ENCODE measurements at regions not wholly inside any gene's neighbourhood (a gene's known extent, or its start where the extent isn't known, plus 50 kb on each side); places are given as distances from the start of the nearest gene placed in this dataset.

DNA sequence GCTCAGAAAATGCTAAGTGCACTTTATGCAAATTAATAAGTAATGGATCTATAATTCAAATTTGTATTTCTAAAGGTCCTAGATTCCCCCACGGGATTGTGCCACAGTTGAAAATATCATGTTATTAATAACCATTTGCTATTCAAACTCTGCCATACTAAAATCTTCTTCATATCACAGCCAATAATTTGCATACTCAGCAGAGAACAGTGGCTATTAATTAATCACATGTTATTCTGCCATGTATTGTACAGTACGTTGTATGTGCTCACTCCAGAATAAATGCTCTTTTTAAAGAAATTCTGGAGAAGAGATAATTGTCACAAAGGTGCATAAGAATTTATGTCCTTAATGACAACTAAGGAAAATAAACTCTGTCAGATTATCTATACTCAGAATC is 184.9 kb upstream of the LUZP2 start:
- DNase-seq = no peak

DNA sequence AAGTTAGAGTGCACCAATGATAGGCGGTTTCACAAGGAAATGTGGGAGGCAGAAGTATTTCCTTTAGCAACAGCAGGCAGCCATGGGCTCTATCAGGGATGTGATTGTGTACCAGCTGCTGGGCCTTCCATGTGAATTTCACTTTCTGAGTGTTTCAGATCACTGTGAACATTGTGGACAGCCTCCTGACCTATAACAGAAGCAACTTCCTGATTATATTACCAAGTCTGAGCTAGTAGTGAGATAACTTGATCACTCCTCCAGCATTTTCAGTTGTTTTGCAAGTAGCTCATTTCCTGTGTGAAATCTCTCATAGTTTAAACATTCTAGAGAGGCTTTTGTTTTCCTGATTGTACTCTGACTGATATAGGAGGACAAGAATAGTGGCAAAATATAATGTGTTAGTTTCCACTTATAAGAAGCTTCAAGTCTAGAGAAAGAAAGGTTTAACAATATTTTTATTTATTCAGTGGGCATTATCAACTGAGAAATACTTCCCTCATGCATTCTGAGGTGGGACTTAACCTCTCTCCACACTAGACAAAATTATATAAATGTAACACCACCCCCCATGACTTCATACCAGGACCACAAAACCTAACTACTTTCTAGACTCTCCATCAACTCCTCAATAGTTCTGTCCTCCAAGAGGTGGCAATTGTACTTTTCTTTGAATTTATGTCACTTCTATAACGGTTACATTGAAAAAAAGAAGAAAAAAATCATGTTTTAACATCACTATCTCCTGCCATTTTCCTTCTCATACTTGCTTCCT is 184.2 kb upstream of the LUZP2 start:
- no peak for DNase-seq

DNA sequence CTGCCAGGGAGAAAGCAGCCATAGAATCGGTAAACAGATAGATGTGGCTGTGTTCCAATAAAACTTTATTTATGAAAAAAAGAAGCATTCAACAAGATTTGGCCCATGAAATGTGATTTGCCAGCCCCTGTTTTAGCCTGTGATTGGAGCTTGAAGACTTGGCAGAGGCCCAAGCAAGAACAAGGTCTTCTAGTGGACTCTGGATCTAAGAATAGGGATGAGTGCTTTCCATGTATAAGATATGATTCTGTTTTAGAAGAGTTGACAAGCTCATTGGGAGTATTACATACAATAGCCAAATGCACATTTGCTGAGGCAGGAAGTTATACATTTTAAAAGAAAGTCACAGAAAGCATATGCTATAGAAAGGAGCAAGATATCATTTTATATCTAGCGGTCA is 175.6 kb upstream of the LUZP2 start:
- DNase-seq = no peak

DNA sequence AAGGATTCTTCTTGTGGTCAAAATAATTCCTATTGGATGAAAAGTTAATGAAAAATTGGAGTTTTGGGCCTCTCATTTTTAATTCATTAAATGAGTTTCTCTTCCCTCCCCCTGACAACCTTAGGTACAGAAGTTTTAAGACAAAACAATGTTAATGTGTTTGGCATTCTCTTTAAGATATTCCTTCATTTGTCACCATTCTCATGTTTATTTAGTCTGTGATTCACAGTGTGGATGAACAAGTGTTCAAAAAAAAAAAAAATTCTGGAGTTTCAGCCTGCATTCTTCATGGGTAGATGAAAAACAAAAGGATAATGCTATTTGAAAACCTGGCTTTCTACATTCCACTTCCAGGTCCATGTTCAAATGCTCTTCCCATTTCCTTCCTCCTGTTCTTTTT is 172.6 kb upstream of the LUZP2 start:
- no peak for DNase-seq

DNA sequence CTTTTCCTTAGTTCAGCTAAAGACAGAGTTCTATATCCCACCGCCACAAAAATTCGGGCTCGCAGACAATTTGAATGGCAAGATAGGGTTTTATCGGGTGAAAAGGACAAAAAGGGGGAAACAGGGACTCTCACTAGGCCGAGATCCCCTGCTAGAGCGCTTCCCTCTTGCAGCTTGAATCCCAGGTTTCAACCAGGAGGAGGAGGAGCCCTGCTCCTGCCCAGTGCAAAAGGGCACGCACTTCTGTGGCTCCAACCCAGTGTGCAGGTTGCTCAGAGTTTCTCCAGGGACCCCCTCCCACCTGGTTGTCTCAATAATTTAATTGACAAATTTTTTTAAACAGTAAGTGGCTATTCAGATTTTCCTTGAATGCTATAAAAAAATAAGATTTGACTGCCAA is 152.6 kb upstream of the LUZP2 start:
- no peak for DNase-seq

DNA sequence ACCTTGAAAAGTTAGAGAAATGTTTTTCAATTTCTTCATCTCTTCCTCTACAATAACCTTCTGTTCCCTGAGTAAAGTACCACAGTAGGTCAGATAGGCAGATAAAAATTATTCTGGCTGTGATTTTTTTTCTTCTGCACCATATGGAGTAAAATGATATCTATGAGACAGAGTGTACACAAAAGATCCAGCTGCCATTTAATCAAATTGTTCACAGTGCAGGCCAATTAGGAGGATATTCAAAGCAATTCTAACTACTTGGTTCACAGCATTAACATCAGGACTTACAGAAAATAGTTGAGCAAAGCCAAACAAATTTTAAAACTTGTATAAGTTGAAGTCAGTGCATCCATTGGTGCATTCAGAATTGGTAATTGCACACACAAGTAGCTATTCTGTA is 147.9 kb upstream of the LUZP2 start:
- no peak for DNase-seq

DNA sequence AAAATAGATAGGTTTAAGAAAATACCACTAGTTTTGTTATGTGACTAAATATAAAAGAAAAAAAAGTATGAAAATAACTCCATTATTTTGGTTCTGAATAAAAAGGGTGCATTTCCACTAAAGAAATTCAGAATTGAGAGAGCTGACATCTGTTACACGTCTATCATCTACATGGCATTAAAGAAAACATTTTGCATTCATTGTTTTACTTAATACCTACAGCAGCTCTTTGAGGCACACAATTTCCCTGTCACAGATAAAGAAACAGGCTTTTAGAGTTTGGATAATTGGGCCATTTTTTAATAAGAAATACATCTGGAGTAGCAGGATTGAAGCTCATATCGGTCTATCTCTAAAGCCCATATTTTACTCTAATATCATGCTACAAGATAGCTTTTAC is 145.7 kb upstream of the LUZP2 start:
- DNase-seq = no peak

DNA sequence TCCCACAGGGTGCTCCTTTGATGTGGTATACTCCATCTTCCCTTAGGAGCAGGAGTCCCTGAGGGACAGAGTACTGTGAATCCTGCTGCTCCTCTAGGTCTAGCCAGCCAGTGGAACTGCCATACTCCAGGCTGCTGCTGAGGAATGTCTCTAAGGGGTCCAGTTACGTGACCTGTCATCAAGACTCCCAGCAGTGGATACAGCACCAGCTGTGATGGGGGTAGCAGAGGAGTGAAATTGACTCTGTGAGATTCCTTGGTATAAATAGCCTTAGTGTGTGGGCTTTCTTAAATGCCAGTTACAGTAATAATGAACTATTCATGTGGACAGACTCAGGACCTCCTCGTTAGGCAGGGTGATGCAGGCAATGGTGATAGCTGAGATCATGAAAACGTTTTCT is 140.4 kb upstream of the LUZP2 start:
- no peak for DNase-seq

DNA sequence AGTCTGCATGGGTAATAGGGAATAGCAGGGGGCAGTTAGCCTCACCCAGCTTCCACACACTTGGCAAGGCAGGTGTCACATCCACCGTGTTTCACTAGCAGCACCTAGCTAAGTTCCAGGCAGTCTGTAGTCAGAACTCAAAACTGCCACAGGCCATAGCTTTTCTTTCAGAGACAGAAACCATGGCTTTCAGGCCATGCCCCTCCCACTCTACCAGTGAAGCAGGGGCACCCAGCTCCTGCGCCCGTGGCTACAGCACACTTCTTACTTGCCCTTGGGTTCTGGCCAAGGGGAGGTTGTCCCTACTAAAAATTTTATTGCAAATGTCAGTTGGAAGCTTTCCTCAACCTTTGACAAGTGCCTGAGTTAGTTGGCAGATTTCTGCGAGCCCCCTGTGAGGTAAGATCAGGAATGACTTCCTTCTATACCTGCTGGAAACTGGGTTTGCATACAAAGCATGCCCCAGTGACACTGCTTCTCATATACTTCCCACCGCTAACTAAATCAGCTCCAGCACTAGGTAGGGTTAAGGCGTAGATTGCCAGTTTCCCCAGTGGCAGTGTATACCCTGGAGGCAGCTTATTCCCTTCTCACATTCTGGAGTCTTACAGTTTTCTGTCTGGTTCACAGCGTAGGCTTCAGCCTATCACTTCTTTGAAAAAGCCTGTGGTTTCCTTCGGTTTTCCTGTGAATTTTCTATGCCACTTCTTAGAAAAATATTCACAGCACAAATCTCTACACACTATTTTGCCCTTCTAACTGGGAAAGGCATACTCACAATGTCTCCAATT is 139.0 kb upstream of the LUZP2 start:
- no peak for DNase-seq

DNA sequence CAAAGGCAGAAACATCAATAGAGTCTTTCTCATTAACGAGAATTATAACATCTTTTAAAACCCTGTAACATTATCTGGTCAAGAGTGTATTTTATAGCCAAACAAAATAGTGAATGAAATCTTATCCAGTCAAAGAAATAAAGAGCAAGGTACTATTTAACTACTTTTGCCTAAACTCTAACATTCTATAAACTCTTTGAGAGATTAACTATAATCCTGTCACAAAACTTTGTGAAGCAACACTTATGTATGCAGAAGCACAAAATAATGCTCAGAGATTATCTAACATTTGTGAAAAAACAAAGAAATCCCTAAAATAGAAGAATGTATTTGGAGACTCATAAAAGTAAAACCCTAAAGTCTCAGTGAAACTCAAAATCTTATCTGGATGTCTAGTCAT is 124.4 kb upstream of the LUZP2 start:
- no peak for DNase-seq

DNA sequence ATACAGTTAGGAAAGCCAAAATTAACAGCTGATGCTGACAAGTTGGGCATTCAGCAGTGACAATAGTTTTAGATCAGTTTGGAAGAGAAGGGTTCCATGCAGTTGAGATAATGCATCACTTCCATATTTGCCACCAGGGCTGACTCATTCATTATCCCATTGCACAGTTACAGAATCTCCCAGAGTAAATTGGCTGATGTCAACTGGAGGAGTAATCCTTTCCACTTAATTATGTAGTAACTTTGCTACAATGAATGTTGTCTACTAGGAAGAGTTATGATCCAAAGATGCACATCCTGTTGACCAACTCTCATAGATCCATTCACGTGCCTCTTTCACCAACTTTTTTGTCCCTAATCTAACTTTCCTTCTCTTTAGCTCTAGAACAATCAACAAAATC is 123.3 kb upstream of the LUZP2 start:
- no peak for DNase-seq

DNA sequence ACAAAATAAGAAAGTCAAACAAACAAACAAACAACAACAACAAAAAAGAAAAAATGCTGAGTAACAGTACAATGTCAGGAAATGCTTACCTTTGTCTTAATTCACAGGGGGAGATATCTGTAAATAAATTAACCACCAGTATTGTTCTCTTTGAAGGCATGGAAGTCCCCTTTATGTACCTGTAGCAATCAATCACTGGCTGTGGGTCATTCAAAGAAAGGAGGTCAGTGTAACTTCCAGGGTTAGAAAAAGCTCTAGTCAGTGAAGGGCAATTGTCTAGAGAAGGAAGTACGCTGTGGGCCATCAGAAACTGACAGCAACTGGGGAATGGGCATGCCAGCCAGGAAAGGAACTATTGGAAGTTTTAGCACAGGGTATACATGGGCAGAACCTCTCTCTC is 121.5 kb upstream of the LUZP2 start:
- DNase-seq = no peak

DNA sequence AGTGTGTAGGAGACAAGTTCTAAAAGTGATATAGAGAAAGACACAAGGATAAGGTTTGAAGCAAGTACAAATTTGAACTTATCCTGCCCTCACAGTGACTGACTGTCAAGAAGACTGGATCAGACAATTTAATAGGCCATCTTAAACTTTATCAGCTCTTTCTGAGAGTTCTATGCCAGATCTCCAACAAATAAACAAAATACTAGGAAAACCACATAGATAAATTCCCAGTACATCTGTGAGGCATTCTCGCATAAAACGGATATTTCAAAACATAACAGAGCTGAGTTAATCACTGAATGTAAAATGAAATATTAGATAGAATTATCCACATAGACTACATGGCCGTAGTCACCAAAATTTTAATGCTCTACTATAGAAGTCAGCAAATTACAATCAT is 120.9 kb upstream of the LUZP2 start:
- no peak for DNase-seq

DNA sequence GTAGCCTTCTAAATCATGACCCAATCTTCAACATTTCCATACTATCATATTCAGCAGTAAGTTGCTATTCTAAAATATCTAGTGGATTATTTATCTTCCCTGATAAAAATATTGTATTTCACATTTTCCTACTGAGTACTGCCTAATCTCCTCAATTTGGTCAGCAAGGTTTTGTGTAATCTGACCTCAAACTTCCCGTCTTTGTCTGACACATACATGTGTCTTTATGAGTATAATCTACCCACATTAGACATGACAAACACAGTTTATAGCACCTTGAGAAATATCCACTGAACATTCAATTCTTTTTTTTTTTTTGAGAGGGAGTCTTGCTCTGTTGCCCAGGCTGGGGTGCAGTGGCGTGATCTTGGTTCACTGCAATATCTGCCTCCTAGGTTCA is 113.7 kb upstream of the LUZP2 start:
- DNase-seq = no peak

DNA sequence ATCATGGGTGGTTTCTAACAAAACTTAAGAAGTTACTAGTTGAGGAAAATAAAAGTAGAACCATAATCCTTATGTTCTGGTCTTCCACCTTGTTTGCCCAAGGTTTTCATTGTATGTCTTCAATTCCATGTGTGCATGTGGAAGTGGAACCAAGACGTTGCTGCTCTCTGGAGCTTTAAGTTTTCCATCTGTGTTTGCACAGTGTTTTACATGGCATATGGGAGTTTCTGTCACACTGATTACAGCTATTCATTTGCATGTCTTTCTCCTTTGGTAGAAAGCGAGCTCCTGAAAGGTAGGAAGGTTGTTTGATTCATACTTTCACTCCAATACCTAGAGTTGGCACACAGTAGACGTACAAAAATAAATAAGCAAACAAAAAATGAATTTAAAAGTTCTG is 112.6 kb upstream of the LUZP2 start:
- DNase-seq = no peak

DNA sequence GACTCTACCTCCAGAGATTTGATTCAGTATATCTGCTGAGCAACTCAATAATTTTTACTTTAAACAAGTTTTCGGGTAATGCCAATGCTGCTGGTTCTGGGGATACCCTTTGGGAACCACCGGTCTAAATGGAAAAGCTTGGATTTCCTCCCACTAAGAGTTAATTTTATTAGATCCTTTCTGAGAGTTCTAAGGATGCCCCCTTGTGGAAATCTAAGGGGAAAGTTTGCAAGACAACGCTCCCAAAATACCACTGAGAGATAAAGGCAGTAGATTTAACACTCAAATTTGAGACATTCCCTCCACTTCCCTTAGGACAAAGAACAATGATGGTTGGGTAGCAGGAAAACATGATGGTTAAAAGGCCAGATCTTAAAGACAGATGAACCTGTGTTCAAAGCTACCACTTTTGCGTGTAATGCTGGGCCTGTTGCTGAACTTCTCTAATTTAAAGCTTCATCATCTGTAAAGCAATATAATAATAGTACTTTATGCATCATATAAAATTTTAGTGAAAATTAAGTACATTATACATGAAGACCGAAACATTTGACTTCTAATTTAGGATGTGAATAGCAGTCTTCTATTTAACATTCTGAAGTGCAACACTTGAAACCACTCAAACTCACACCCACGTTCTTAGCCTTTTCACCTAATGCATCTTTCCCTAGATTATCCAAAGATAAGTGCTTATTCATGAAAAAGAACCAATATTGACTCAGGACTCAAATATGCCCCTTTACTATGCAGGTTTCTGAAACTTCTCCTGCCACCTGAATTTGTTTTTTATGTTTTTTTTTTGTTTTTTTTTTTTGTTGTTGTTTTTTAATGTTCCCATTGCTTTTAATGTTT is 110.1 kb upstream of the LUZP2 start:
- no peak for DNase-seq

DNA sequence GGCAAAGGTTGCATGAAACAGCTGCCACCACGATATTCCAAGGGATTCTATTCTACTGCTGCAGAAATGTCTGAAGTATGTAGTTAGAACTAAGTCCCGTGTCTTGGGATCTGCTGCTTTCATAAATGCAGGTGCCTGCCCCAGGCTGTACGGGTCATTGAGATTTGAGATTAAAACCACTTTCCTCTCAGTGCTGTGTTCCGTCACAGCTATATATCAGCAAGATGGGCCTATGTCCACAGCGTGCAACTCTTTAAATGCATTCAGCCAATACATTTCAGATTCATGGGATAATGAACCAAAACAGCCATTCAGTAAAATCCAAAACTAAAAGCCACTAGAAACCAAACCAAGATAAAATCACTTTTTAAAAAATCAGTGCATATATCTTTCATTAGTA is 107.3 kb upstream of the LUZP2 start:
- no peak for DNase-seq

DNA sequence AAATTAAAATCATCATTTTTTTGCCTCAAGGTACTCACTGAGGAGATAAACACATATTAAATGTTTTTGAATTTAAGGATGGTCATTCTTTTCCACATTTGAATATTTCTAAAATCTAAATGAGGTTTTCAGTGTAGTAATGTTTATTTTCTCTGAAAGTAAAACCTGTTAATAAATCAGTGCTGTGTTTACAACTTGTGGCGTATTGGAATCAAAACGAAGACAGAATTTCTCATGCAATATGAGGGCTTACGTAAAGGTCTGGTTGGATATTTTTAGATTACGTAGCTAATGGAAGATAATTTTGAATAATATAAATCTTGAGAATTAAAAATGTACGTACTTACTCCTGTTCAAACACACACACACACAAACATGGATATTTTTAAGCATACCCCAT is 106.8 kb upstream of the LUZP2 start:
- DNase-seq = no peak

DNA sequence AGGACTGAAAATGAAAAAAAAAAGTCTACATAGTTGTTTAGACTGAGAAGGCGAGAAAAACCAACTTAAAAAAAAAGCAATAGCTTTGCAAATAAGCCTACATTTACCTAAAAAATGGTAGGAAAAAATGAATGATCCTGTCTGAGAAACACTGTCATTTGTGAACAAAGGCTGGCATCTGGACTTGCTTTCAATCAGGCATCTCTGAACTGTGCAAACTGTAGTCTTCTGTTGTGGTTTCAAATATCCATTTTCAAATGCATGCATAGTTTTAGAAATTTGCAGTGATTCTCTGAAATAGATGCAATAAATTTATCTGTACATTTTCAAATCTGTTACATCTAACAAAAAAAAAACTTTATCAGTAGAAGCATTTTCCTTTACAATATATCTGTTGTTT is 106.1 kb upstream of the LUZP2 start:
- DNase-seq = no peak

DNA sequence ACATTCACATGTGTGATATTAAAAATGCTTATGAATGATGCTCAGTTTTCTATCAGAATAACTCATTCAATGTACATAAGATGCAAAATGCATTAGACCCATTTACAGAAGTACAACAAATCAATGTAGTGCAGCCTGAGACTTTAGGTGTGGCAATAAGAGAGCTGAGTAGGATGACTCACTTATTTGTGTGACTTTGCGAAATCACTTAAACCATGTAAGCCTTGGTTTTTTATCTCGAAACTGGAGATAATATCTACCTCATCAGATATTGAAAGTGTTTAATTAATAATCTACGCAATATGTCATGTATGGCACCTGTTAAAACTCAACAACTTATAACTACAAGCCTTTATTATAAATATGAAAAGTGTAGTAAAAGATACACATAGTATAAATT is 105.7 kb upstream of the LUZP2 start:
- DNase-seq = no peak

DNA sequence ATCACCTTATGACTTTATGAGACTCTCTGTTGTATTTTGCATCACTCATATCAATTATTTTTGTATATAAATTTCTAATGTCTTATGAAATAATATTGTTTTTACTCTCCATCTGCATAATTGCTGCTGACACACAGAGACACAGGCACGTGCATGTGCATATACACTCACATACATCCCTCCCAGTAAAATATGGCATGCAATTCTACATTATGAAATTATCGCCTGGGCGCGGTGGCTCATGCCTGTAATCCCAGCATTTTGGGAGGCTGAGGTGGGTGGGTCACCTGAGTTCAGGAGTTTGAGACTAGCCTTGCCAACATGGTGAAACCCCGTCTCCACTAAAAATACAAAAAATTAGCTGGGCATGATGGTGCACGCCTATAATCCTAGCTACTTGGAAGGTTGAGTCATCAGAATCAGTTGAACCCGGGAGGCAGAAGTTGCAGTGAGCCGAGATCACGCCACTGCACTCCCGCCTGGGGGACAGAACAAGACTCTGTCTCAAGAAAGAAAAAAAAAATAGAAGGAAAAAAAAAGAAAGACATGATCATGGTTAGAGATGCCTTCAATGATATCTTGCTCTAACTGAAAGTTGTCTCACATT is 96.7 kb upstream of the LUZP2 start:
- no peak for DNase-seq

DNA sequence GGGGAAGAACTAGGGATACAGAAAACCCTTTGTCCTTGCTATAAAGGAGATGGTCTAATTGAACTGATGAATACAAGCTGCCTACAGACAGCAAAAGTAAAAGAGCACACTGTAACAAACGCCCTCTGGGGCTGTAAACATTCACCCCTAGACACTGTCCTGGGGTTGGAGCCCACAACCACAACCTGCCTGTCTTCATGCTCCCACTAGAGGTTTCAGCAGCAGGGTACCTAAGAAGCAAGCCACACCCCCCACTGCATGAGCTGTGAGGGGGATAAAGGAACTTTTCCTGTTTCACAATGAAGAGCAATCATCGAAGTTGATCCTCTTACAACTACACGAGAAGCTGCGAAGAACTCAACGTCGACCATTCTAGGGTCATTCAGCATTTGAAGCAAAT is 90.5 kb upstream of the LUZP2 start:
- DNase-seq = no peak

DNA sequence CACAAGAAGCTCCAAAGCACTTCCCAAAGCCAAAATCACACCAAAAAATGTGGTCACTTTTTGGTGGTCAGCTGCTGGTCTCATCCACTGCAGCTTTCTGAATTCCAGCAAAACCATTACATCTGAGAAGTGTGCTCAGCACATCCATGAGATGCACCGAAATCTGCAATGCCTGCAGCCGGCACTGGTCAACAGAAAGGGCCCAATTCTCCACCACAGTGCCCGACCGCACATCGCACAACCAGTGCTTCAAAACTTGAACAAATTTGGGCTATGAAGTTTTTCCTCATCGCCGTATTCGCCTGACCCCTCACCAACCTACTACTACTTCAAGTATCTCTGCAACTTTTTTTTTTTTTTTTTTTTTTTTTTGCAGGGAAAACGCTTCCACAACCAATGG is 89.9 kb upstream of the LUZP2 start:
- DNase-seq = no peak
